MV-4-11 (cell line): ENCODE measurements at regions not wholly inside any gene's neighbourhood (a gene's known extent, or its start where the extent isn't known, plus 50 kb on each side); places are given as distances from the start of the nearest gene placed in this dataset.
A peak's percentile ranks its signal among the peaks of the same experiment; 100 is the strongest.
"Not testable (repeated sequence)": the region's sequence is repeated elsewhere in the genome, so short reads cannot be mapped to it uniquely, and the experiment has no call there.

Source experiments
- DNase-seq: peaks from one replicate; lab custom pipeline; 2025; lab: John Stamatoyannopoulos, UW

GRCh38 chr12:124218650-124219049 lies 76.2 kb upstream of the RFLNA start:
- not testable (repeated sequence) for DNase-seq

DNA sequence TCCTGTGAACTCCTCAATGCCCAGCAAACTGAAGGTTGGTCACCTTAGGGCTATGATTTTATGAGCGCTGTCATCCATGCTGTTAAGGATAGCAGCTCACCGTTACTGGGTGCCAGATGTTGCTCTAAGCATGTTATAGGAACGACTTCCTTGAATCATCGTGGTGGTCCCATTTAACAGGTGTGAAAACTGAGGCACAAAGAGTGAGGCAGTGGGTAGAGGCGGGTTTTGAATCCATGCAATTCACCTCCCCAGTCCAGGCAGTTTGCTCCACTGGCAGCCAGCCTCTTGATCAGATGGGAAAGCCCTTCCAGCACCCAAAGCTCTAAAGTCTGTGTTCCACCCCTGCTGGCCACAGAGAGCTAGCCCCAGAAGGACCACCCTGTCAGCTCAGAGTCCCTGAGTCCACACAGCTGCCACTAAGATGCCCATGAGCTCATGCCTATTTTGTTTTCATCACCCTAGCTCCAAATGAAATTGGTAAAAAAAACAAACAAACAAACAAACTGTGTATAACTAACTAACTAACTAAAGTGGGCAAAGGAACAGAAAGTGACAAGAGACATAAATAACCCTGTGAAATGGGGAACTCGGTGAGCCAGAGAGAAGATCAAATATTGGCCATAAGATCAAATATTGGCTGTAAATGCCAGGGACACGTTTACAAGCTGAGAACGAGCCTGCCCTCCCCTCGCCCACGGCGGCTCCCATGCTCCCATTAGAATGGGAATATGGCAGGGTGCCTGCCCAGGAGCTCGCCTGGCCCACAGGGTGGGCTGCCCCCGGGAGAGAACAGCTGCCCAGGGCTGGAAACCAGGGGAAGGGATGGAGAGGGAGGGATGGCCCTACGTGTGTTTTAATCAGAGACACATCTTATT lies 72.3 kb upstream of the RFLNA start:
- peak; percentile 18 for DNase-seq

- DNase-seq = peak; percentile 39
Measured at GRCh38 chr12:124223733-124224138, 71.2 kb upstream of the RFLNA start.

DNA sequence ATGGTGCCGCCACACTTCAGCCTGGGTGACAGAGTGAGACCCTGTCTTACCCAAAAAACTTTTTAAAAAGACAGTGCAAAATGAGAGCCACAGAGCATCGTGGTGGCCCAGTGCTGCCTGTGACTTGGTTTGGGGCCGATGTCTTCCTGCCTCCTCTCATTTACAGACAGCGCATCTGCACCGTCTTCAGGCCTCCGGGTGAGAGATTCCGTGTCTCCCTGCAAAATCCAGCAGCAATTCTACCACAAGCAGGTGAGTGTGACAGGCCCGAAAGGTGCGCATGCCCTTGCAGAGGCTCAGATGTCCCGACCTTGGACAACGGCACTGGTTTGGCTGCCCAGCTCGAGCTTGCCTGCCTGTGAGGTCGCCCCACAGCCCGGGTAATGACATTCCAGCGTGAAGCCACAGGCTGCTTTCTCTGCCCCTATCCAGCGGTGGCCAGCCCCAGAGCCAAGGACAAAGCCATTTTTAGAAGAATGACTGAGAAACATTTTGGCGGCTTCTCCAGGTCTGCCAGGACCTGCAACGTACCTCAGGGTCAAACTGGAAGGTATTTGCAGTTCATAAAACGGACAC lies 70.3 kb upstream of the RFLNA start:
- no peak for DNase-seq

DNA sequence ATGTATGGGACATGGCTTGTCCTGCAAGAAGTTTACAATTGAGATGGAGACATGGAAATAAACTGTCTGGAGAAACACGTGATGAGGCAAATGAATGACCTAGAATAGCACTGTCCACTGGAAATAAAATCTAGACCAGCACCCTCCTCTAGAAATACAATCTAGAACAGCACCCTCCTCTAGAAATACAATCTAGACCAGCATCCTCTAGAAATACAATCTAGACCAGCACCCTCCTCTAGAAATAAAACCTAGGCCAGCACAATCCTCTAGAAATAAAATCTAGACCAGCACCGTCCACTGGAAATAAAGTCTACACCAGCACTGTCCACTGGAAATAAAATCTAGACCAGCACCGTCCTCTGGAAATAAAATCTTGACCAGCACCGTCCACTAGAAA lies 69.2 kb upstream of the RFLNA start:
- no peak for DNase-seq

DNA sequence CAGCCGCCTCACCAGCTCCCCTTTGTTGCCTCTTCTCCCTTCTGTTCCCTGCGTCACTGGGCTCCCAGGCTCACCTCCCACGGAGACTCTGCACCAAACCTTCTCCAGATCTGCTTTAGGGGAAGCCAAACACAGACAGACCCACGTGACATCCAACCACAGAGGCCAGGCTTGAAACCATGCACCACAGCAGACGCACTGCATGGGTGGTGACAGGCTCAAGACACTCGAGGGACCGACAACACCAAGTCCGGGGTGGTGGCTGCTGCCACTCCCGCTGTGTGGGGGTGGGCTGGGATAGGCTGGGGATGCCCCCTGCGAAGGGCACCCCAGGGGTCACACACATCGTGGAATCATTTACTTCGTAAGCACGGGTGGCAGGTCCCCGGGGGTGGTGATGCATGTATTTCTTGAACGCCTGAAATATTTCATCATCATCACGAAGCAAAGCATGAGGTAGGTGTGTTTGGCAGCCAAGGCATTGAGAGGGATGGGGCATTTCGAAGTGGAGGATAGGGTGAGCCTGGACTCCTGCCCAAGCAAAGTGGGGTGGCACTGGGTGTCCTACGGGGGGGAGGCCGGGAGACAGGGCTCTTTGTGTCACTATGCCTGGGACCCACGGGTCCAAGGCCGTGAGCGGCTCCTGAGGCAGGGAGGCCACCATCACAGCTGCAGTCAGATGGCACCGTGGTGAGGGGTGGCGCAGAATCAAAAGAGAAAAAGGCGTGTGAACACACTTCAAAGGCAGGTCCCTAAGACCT lies 66.8 kb upstream of the RFLNA start:
- DNase-seq = peak; percentile 53

- no peak for DNase-seq
Measured at GRCh38 chr12:124229520-124229919, 65.4 kb upstream of the RFLNA start.

- DNase-seq = no peak
Measured at GRCh38 chr12:124230117-124230757, 64.7 kb upstream of the RFLNA start.

- DNase-seq = no peak
Measured at GRCh38 chr12:124230789-124231188, 64.1 kb upstream of the RFLNA start.

GRCh38 chr12:124231980-124232653 lies 62.8 kb upstream of the RFLNA start:
- DNase-seq = no peak

- DNase-seq = no peak
Measured at GRCh38 chr12:124232654-124232987, 62.3 kb upstream of the RFLNA start.

DNA sequence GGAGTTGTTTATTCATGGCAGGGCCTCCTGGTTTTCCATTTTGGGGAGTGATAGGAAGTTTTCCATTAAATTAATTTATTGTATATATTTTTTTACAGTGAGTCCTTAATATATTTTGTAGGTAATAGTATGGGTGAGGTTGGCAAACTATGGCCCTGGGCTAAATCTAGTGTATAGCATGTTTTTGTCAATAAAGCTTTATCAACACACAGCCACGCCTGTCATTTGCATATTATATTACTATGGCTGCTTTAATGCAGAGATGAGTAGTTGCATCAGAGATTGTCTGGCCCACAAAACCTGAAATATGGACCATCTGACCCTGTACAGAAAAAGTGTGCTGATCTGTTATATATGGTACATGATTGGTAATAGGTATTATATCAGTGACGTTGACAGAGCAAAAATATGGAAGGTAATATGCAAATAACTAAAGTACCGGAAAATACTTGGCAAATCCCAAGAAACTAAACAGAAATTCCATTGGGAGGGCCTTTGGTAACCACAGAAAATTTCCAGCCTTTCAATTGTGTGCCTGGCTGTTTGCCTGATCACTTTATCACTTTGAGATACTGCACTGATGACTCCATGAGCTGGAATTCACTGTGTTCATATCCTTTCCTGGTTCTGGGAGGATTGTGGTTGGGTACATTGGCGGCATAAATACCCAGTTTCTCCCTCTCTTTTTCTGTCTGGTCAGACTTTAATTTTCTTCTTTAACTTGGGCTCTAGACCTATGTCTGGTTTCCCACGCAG lies 61.7 kb upstream of the RFLNA start:
- no peak for DNase-seq

- peak; percentile 75 for DNase-seq
Measured at GRCh38 chr12:124233846-124234640, 60.9 kb upstream of the RFLNA start.

- DNase-seq = no peak
Measured at GRCh38 chr12:124236625-124237031, 58.3 kb upstream of the RFLNA start.

DNA sequence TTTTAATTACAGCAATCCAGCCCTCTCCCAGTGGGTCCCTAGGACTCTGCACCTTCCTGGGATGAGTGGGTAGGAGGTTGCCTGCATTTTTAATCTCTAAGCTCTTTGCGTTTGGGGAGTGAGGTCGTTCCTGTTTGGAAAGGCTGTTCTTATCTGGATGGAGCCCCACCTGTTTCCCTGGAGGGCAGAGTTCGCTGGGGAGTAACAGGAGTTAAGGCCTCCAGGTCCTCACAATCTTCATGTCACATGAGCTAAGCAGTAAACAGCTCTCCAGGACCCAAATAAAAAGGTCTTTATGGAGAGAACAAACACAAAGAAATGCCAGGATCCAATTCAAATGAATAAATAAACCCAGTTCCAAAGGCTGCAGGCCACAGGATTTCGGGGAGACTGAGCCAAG lies 56.0 kb upstream of the RFLNA start:
- DNase-seq = no peak

GRCh38 chr12:124240493-124240892 lies 54.4 kb upstream of the RFLNA start:
- DNase-seq = peak; percentile 21

DNA sequence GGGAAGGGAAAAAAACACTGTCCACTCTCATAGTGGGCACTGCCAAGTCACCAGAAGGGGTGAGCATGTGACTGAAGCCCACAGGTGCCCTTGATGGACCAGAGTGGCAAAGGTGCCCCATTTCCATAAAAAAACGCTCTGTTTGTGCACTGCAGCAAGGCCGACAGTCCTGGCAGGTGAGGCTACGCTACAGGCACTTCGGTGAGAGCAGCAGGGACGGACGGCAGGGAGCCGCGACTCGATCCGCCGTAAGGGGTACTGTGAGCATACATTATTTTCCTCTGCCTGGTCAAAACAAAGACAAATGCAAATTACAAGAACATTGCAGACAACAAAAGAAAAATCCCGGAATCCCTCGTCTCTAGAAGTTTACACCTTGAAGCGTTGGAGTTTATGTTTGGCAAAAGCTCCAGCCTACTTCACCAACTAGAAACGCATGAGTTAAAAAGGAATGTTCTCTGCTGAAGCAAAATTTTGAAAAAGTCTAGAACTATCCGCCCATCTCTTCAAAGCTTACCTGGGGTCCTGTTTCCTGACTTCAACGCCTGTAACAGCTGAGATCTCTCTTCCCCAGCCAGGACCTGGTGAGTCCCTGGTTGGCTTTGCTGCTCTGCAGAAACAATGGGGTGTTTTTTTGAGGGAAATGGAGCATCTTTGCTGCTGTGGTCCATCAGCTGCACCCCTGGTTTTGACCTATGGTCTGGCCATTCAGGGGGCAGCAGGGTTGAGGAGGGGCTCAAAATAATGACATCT lies 52.9 kb upstream of the RFLNA start:
- no peak for DNase-seq

GRCh38 chr12:124242529-124243065 lies 52.3 kb upstream of the RFLNA start:
- peak; percentile 79 for DNase-seq

DNA sequence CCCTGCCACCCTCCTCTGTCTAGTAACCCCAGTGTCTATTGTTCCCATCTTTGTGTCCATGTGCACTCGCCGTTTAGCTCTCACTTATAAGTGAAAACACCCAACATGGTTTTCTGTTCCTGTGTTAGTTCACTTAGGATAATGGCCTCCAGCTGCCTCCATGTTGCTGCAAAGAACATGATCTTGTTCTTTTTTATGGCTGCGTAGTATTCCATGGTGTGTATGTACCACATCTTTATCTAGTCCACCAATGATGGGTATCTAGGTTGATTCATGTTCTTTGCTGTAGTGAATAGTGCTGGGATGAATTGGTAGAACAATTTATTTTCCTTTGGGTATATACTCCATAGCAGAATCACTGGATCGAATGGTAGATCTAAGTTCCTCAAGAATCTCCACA lies 51.0 kb upstream of the RFLNA start:
- no peak for DNase-seq
